GM12875 (cell line): ENCODE measurements at regions not wholly inside any gene's neighbourhood (a gene's known extent, or its start where the extent isn't known, plus 50 kb on each side); places are given as distances from the start of the nearest gene placed in this dataset.

Source experiments
- H3K4me3 ChIP-seq: one replicate; pipeline ENCODE4 v1.5.1; 2011; ENCODE audit warnings: low read depth, low read length, control low read depth
- TF ChIP-seq, protein P1 (sequence below): IDR thresholded peaks from 2 replicates; pipeline ENCODE4 v1.5.1; 2011; ENCODE audit warnings: low read depth, mild to moderate bottlenecking, control low read depth, inconsistent platforms, low read length, moderate library complexity, borderline replicate concordance; ENCODE audit not compliant: insufficient read depth

DNA sequence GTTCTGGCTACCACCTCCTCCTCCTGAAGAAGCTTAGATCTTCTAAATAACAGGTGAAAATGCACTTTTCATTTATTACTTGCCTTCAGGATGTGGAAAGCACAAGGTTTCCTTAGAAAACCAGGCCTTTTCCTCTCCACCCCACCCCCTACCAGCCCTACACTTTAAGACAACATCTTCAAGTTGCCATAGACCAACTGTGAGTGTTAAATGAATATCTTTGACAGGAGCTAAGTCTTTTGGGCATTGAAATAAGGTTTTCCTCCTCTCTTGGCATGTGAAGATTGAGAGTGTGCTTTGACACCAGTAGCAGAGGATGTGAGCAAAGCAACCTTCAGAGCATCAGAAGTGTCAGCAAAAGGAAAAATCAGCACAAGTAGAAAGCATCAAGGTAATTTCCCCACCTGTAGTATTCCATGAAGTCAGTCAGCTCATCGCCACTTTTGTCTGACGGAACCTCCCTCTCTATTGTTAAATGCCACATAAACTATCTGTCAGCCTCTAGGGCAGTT lies 532.3 kb upstream of the MMS22L start:
- no peak overlapping the region for H3K4me3 ChIP-seq
- TF ChIP-seq, protein P1, sequence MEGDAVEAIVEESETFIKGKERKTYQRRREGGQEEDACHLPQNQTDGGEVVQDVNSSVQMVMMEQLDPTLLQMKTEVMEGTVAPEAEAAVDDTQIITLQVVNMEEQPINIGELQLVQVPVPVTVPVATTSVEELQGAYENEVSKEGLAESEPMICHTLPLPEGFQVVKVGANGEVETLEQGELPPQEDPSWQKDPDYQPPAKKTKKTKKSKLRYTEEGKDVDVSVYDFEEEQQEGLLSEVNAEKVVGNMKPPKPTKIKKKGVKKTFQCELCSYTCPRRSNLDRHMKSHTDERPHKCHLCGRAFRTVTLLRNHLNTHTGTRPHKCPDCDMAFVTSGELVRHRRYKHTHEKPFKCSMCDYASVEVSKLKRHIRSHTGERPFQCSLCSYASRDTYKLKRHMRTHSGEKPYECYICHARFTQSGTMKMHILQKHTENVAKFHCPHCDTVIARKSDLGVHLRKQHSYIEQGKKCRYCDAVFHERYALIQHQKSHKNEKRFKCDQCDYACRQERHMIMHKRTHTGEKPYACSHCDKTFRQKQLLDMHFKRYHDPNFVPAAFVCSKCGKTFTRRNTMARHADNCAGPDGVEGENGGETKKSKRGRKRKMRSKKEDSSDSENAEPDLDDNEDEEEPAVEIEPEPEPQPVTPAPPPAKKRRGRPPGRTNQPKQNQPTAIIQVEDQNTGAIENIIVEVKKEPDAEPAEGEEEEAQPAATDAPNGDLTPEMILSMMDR = no peak

DNA sequence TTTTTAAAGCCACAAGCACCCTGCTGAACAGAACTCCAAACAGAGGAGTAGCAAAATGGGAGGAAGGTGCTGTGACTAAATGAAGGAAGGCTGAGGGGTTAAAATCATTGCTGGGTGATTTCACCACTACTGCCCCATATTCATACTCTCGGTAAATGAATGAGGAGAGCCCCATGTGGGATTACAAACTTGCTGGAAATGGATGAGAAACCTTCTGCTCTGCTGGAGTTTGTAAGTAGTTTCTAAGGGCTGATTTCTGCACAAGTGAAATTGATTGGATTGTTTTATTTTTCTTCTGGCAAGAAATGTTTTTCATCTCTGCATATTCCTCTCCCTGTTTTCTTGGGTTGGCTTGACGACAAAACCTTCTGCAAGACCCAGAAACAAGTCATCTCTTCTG lies 533.5 kb upstream of the MMS22L start:
- TF ChIP-seq, protein P1 = no peak
- H3K4me3 ChIP-seq = no peak overlapping the region

DNA sequence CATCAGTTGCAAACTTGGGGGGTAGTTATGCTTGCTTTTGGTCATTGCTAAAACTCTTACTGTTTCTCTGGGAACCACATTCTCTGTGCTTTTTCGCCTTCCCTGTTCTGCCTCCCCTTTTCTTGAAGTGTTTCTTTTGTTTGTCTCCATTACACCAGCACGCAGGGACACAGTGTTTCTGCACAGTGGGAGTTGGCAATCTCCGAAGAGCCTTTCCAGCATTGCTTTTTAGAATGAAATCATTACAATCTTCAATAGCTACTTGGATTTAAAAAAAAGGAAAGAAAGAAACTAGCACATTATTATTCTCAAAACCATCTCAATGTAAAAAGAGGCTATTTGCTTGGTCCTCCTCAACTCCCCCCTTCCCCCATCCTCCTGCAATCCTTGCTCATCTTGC lies 536.7 kb upstream of the MMS22L start:
- no peak overlapping the region for H3K4me3 ChIP-seq
- TF ChIP-seq, protein P1 = no peak

GRCh38 chr6:97820400-97820799 lies 537.4 kb upstream of the MMS22L start:
- no peak overlapping the region for H3K4me3 ChIP-seq
- TF ChIP-seq, protein P1 = no peak

DNA sequence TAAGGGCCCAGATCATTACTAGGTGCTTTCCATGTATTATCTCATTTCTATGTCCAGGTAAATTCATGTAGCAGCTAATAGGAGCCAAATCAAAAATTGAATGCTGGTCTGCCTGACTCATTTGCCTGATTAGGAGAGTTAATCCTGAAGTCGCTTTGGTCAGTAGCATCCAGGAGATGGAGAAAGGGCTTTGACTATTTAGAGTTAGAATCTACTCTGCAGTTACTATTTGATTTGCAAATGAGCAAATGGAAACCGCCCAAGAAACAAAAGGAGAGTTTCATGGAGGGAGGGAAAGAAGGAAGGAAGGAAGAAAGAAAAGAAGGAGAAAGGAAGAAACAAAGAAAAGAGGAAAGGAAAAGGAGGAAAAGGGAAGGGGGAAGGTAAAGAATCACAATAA lies 539.6 kb upstream of the MMS22L start:
- TF ChIP-seq, protein P1 = no peak
- no peak overlapping the region for H3K4me3 ChIP-seq

GRCh38 chr6:97841763-97842162 lies 558.7 kb upstream of the MMS22L start:
- no peak overlapping the region for H3K4me3 ChIP-seq
- TF ChIP-seq, protein P1 = no peak

GRCh38 chr6:97842521-97842920 lies 559.5 kb upstream of the MMS22L start:
- no peak overlapping the region for H3K4me3 ChIP-seq
- TF ChIP-seq, protein P1 = no peak
